ENCODE measurements at regions not wholly inside any gene's neighbourhood (a gene's known extent, or its start where the extent isn't known, plus 50 kb on each side); places are given as distances from the start of the nearest gene placed in this dataset.

GRCh38 chr5:85010014-85010562 is 625.4 kb upstream of the EDIL3 start:
- BruUV-seq (replicated peaks): no TSS peak
- Histone ChIP-seq H4K20me1 (ENCODE audit: insufficient read depth) (no peaks in the 10 kb centered on the region), H3K36me3 (ENCODE audit: low read depth) (no peaks in the 10 kb centered on the region), H3K27me3 (ENCODE audit: insufficient read depth, low read depth) (no peaks in the 10 kb centered on the region), H3F3A (ENCODE audit: insufficient read depth, low read depth) (no peaks in the 10 kb centered on the region), H3K27ac (no peak overlapping the region), H3K79me2 (ENCODE audit: low read depth) (no peaks in the 10 kb centered on the region), H2AFZ (no peak overlapping the region), H3K4me2 (no peak overlapping the region), H3K4me3 (no peak overlapping the region), H3K9me2 (ENCODE audit: insufficient read depth) (no peaks in the 10 kb centered on the region; the same call in 1 of the 2 replicates), H3K4me1 (replicated peaks; ENCODE audit: insufficient read depth) (no peaks in the 10 kb centered on the region), H3K9me3 (ENCODE audit: insufficient read depth, low read depth) (no peaks in the 10 kb centered on the region)
- CTCF ChIA-PET: no interaction called here
- TF ChIP-seq CTCF (conservative IDR thresholded peaks at IDR 0.05): no peak
- no peak for TF ChIP-seq EZH2 (IDR thresholded peaks at IDR 0.05; ENCODE audit: low read depth)
- intact Hi-C loops (cut with micrococcal nuclease; ENCODE audit: unreplicated experiment): no loop called here
- no peak for DNase-seq
- POLR2A ChIA-PET (ENCODE audit: unreplicated experiment): no interaction called here

GRCh38 chr5:85017261-85017660 is 632.6 kb upstream of the EDIL3 start:
- intact Hi-C loops (cut with micrococcal nuclease; ENCODE audit: unreplicated experiment): no loop called here
- Histone ChIP-seq H2AFZ (no peak overlapping the region), H3K79me2 (ENCODE audit: low read depth) (no peaks in the 10 kb centered on the region), H3K27ac (no peak overlapping the region), H3K4me3 (no peak overlapping the region), H3K36me3 (ENCODE audit: low read depth) (no peaks in the 10 kb centered on the region), H3K4me2 (no peak overlapping the region), H3K27me3 (ENCODE audit: insufficient read depth, low read depth) (no peaks in the 10 kb centered on the region), H3K9me2 (ENCODE audit: insufficient read depth) (no peaks in the 10 kb centered on the region), H3K9me3 (ENCODE audit: insufficient read depth, low read depth) (no peaks in the 10 kb centered on the region), H3F3A (ENCODE audit: insufficient read depth, low read depth) (no peaks in the 10 kb centered on the region), H3K4me1 (replicated peaks; ENCODE audit: insufficient read depth) (no peaks in the 10 kb centered on the region), H4K20me1 (ENCODE audit: insufficient read depth) (no peaks in the 10 kb centered on the region)
- TF ChIP-seq CTCF (conservative IDR thresholded peaks at IDR 0.05): no peak
- TF ChIP-seq EZH2 (IDR thresholded peaks at IDR 0.05; ENCODE audit: low read depth): no peak
- BruUV-seq (replicated peaks): no TSS peak
- CTCF ChIA-PET: no interaction called here
- no peak for DNase-seq
- POLR2A ChIA-PET (ENCODE audit: unreplicated experiment): interaction anchor here (0.5 kb wide), 1 partner anchor 668 kb away, joined by 3 read pairs; no protein-coding TSS in a partner anchor

GRCh38 chr5:85030316-85031084 is 645.8 kb upstream of the EDIL3 start:
- H4K20me1 ChIP-seq (ENCODE audit: insufficient read depth): no peaks in the 10 kb centered on the region; the same call in 1 of the 2 replicates
- H3K27me3 ChIP-seq (ENCODE audit: insufficient read depth, low read depth): no peaks in the 10 kb centered on the region
- intact Hi-C loops (cut with micrococcal nuclease; ENCODE audit: unreplicated experiment): no loop called here
- no peak overlapping the region for H3K27ac ChIP-seq
- H3F3A ChIP-seq (ENCODE audit: insufficient read depth, low read depth): no peaks in the 10 kb centered on the region
- ChIA-PET POLR2A (ENCODE audit: unreplicated experiment) (no interaction called here), CTCF (no interaction called here)
- H3K4me1 ChIP-seq (replicated peaks; ENCODE audit: insufficient read depth): no peaks in the 10 kb centered on the region
- H3K36me3 ChIP-seq (ENCODE audit: low read depth): no peaks in the 10 kb centered on the region
- H3K4me2 ChIP-seq: no peak overlapping the region
- DNase-seq: no peak
- no peaks in the 10 kb centered on the region for H3K9me2 ChIP-seq (ENCODE audit: insufficient read depth)
- BruUV-seq (replicated peaks): no TSS peak
- no peaks in the 10 kb centered on the region for H3K79me2 ChIP-seq (ENCODE audit: low read depth)
- no peak for TF ChIP-seq CTCF (conservative IDR thresholded peaks at IDR 0.05)
- TF ChIP-seq EZH2 (IDR thresholded peaks at IDR 0.05; ENCODE audit: low read depth): no peak
- no peaks in the 10 kb centered on the region; the same call in 1 of the 2 replicates for H3K9me3 ChIP-seq (ENCODE audit: insufficient read depth, low read depth)
- no peak overlapping the region for H2AFZ ChIP-seq
- no peak overlapping the region for H3K4me3 ChIP-seq
